Lung (tissue), 11 donors: ENCODE measurements at regions not wholly inside any gene's neighbourhood (a gene's known extent, or its start where the extent isn't known, plus 50 kb on each side); places are given as distances from the start of the nearest gene placed in this dataset.

ENCODE experiments used
- ATAC-seq: fragments of 200-7000 bp; cut with Tn5 transposase; one replicate; pipeline ENCODE4 v1.9.1; 2020; ENCODE audit warnings: moderate number of reproducible peaks; ENCODE audit not compliant: insufficient read depth, low FRiP score
- DNase-seq, 3 donors: peaks; one replicate each; pipeline ENCODE4 v3.0.0-alpha.2; 2013 to 2017
- H3K27ac ChIP-seq, 2 donors: one replicate each; pipeline ENCODE4 v1.5.1; 2013; ENCODE audit warnings: mild to moderate bottlenecking in 2 of 2, moderate library complexity in 2 of 2, control low read depth in 1 of 2, inconsistent platforms in 1 of 2, low read depth in 1 of 2, low read length in 1 of 2
- H3K27me3 ChIP-seq, 3 donors: one replicate each; pipeline ENCODE4 v1.5.1; 2013; ENCODE audit warnings: low read length in 2 of 3; ENCODE audit not compliant: control insufficient read depth in 3 of 3, insufficient read depth in 3 of 3
- H3K36me3 ChIP-seq, 4 donors: one replicate each; pipeline ENCODE4 v1.5.1; 2013; ENCODE audit warnings: low read length in 4 of 4, mild to moderate bottlenecking in 1 of 4, moderate library complexity in 1 of 4; ENCODE audit not compliant: control insufficient read depth in 4 of 4, insufficient read depth in 4 of 4
- H3K4me1 ChIP-seq, 5 donors: one replicate each; pipeline ENCODE4 v1.5.1; 2013; ENCODE audit warnings: low read length in 5 of 5, mild to moderate bottlenecking in 2 of 5, moderate library complexity in 1 of 5; ENCODE audit not compliant: control insufficient read depth in 5 of 5, insufficient read depth in 5 of 5
- H3K4me3 ChIP-seq: one replicate; pipeline ENCODE4 v1.5.1; 2013; ENCODE audit warnings: mild to moderate bottlenecking, control low read depth, moderate library complexity
- H3K9ac ChIP-seq, 2 donors: one replicate each; pipeline ENCODE4 v1.5.1; 2013; ENCODE audit warnings: low read length in 2 of 2, control low read depth in 1 of 2; ENCODE audit not compliant: insufficient read depth in 1 of 2
- H3K9me3 ChIP-seq, 4 donors: one replicate each; pipeline ENCODE4 v1.5.1; 2013; ENCODE audit warnings: low read length in 3 of 4, mild to moderate bottlenecking in 1 of 4, moderate library complexity in 1 of 4; ENCODE audit not compliant: control insufficient read depth in 4 of 4, insufficient read depth in 3 of 4
- CTCF ChIP-seq: IDR thresholded peaks from 2 replicates; pipeline ENCODE4 v1.5.1; 2012; ENCODE audit warnings: mild to moderate bottlenecking; ENCODE audit errors: control extremely low read depth, extremely low read depth
- WGBS, 2 donors: extraction: QIAGEN DNeasy Blood & Tissue Kit; methylation state at CpG; one replicate each; pipeline ENCODE4 v1.1.7; 2013; 5-methylcytosine and 5-hydroxymethylcytosine counted together
- donor health status: control.
- donor health status: control.
- donor health status: Bipolar disorder and iron deficiency.
- donor health status: healthy.
- donor health status: DM: yes; HTN: yes; CAD: no.

DNA sequence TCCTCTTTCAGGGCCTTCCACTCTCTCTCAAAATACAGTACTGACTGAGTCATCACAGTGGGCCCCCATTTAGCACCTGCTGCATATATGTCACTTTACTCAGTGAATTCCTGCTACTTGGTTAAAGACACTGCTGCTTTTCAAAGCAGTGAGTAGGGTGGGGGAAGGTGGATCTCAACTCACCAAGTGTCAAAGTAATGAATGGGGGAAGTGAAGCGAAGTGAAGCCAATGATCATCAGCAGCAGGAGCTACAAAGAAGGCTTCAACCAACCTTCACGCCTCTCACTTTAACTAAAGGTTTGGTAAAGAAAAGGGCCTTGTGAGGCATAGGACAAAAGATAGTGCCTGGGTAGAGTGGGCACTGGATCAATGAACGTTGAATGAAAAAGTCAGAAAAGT lies 424.1 kb downstream of the SMARCA1 start:
- H3K9me3 ChIP-seq, result no peaks in the 10 kb centered on the region
- H3K36me3 ChIP-seq, result no peaks in the 10 kb centered on the region
- 71 to 92% methylated on average over 3 of the region's 3 CpGs for WGBS, 2 donors
- no peak overlapping the region for H3K9ac ChIP-seq
- no peak overlapping the region for H3K4me3 ChIP-seq
- no peaks in the 10 kb centered on the region for H3K27me3 ChIP-seq
- ATAC-seq (no peak), DNase-seq (no peak)
- no peak overlapping the region for H3K27ac ChIP-seq
- no peak for TF ChIP-seq CTCF
- H3K4me1 ChIP-seq, result peaks cover 0 to 1% (median 0%) of the 10 kb centered on the region in 5 donors

- Histone ChIP-seq H3K9me3 (no peaks in the 10 kb centered on the region), H3K9ac (no peak overlapping the region), H3K4me3 (no peak overlapping the region), H3K4me1 (peaks cover 0 to 1% (median 0%) of the 10 kb centered on the region in 5 donors), H3K36me3 (no peaks in the 10 kb centered on the region), H3K27ac (no peak overlapping the region), H3K27me3 (no peaks in the 10 kb centered on the region)
- DNase-seq (no peak), ATAC-seq (no peak)
- TF ChIP-seq CTCF, result no peak
These were observed 425.6 kb downstream of the SMARCA1 start for GRCh38 chrX:129097668-129098067.

DNA sequence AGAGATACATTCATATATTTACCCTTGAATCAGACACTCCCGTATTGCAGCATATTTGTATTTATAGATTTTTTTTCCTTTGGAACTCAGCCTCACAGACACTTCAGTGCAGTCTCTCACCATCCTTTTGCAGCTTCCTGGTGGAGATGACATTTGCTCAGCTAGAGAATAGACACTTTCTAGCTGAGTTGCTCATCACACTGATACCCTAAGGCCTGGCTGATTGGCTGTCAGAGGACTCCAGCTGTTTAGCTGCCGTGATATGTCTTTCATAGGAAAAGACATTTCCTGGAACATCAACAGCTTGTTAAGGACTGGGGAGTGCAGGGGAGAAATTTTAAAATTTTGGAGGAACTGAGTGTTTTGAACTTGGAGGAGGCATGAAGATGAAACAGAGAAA lies 429.6 kb downstream of the SMARCA1 start:
- WGBS, 2 donors, result 73 to 83% methylated on average over 2 of the region's 2 CpGs
- TF ChIP-seq CTCF, result no peak
- ATAC-seq, result no peak
- H3K4me1 ChIP-seq, result peaks cover 0 to 5% (median 0%) of the 10 kb centered on the region in 5 donors
- H3K9ac ChIP-seq, result no peak overlapping the region
- no peak overlapping the region for H3K27ac ChIP-seq
- no peaks in the 10 kb centered on the region for H3K36me3 ChIP-seq
- DNase-seq, result no peak
- no peak overlapping the region for H3K4me3 ChIP-seq
- H3K9me3 ChIP-seq, result no peaks in the 10 kb centered on the region
- H3K27me3 ChIP-seq, result no peaks in the 10 kb centered on the region

DNA sequence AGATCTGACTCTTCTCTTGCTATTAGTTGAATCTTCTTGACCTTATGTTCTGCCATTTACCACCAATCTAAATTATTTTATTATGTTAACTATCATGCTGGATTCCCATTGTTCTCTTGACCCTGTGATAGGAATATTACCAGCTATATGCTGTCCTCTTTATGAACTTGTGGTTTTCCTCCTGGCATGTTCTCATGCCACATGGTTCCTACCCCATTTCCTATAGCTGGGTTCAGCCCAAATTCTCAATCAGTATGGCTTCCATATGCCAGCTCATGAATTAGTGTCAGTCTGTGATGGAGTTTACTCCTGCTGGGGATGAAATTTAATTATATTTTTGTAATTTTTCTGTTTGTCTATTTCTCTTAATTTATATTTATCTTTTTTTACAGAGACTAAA lies 430.5 kb downstream of the SMARCA1 start:
- DNase-seq (no peak), ATAC-seq (no peak)
- Histone ChIP-seq H3K27me3 (no peaks in the 10 kb centered on the region), H3K9ac (no peak overlapping the region), H3K4me1 (peaks cover 0 to 5% (median 0%) of the 10 kb centered on the region in 5 donors), H3K27ac (no peak overlapping the region), H3K36me3 (no peaks in the 10 kb centered on the region), H3K4me3 (no peak overlapping the region), H3K9me3 (no peaks in the 10 kb centered on the region)
- TF ChIP-seq CTCF, result no peak
